Omental fat pad (tissue), 3 donors: ENCODE measurements at regions not wholly inside any gene's neighbourhood (a gene's known extent, or its start where the extent isn't known, plus 50 kb on each side); places are given as distances from the start of the nearest gene placed in this dataset.

ENCODE experiments used
- ATAC-seq: fragments of 150-250 bp; one replicate; pipeline ENCODE4 v1.9.1; 2016; ENCODE audit warnings: mild to moderate bottlenecking, moderate library complexity; ENCODE audit not compliant: low FRiP score
- DNase-seq: peaks from one replicate; pipeline ENCODE4 v3.0.0-alpha.2; 2019; ENCODE audit warnings: low spot score
- TF ChIP-seq, protein P1 (sequence below), 3 donors: fragments of 450-650 bp; IDR thresholded peaks; one replicate each; pipeline ENCODE4 v1.5.1; 2016 to 2017; ENCODE audit warnings: antibody characterized with exemption in 3 of 3, mild to moderate bottlenecking in 3 of 3, moderate library complexity in 2 of 3

DNA sequence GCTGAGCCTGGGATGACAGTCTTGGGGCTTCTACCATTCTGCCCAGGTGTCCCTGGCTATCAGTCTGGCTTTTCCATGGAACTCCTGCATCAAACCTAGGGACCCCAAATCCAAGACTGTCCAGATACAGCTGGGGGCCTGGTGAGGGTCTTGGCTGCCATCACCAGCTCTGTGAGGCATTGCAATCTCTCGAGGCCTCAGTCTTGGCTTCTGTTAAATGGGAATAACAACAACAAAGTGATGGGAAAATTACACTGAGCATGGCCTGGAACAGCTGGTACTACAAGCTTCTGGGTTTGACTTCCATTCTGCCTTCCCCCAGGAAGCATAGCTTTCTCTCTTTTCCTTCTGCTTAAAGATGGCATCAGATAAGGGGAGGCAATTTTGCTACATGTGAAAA lies 50.0 kb upstream of the LCTL start:
- no peak for DNase-seq
- TF ChIP-seq, protein P1, sequence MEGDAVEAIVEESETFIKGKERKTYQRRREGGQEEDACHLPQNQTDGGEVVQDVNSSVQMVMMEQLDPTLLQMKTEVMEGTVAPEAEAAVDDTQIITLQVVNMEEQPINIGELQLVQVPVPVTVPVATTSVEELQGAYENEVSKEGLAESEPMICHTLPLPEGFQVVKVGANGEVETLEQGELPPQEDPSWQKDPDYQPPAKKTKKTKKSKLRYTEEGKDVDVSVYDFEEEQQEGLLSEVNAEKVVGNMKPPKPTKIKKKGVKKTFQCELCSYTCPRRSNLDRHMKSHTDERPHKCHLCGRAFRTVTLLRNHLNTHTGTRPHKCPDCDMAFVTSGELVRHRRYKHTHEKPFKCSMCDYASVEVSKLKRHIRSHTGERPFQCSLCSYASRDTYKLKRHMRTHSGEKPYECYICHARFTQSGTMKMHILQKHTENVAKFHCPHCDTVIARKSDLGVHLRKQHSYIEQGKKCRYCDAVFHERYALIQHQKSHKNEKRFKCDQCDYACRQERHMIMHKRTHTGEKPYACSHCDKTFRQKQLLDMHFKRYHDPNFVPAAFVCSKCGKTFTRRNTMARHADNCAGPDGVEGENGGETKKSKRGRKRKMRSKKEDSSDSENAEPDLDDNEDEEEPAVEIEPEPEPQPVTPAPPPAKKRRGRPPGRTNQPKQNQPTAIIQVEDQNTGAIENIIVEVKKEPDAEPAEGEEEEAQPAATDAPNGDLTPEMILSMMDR (IDR thresholded peaks at IDR 0.05), result no peak
- no peak for ATAC-seq

DNA sequence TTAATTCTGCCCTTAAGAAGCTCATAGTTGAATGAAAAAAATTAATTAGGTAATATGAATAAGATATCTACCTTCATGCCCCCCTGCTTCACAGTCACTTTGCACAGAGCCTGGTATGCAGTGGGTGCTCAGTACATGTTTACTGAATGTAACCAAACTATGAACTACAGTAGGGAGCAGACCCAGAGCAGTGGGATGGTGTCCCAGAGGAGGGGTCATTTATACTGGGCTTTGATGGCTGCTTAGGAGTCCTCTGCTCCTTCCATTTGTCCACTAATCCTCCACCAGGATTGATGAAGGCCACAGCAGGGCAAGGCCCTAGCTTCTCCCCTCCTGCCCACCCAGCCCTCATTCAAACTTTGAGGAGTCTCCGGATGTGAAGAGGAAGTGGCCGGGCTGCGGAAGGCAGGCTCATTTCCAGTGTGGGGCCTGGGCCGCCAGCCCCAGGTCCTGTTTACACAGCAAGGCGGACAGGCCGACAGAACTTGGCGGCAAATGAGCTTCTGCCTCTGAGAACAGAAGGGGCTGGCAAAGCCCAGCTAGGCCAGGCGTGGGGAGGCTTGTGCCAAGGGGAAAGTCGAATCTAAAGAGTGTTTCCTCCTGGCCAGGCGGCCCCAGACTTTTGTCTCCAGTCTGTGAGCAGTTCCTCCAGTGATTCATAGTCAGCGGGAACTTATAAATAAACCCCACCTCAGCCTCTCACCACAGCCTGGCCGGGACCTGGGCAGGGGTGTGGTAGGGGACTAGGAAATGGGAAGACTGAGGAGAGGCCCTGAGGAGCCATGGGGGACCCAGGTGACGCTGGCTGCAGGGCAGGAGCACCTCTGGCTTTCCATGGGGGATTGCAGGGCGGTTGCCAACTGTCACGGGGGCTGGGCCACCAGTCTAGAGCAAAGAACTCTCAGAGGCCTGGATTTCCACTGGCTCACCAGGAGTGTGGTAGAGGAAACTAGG lies 51.6 kb upstream of the LCTL start:
- DNase-seq, result peak; percentile 23
- TF ChIP-seq, protein P1 (IDR thresholded peaks at IDR 0.05), result no peak
- ATAC-seq, result peak; percentile 64

DNA sequence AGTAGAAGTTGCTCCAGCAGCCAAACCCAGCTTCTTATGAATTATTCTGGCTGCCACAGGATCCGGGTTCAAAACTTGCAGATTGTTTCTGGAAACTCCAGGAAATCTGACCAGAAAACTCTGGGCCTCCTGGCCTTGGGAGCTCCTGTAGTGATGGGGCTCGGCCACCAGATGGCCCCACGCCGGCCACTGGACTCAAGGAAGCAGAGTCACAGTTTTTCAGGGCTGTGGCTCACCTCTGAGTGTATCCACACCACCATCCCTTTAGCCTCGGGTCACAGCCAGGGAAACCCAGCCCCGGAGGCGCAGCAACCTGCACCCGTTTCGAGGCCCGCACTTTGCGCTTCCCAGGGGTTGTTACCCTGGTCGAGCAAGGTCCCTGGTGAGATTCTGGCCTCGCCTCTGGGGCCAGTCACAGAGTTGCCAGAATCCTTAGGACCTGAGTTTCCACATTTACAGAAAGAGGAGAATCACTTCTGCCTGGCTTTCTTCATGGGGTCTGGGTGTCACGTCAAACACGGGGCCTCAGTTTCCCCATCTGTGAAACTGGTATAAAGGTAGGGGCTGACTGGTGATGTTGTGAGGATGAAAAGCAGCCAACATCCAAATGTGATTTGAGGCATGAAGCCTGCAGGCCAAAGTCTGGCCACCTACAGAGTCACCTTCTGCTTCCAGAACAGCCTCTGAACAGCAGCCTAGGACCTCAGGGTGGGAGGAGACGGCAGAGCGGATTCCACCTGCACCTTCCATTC lies 53.5 kb upstream of the LCTL start:
- peak; percentile 54 for DNase-seq

DNA sequence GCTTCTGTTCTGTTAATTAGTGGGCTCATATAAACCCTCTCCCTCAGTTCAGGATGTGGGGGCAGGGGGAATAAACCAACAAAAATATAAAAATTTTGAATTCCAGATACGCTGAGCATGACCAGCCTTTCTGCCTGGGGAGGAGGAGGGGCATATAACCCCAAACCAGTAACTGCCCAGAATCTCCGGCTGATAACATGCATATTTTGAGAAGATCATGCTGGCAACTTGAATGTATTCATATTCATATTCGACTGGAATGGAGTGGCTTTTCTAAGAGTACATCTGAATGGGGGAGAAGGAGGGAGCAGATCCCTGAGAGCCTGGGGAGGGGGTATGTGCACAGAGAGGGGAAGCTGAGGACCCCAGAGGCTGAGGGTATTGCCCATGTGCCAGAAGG lies 54.5 kb upstream of the LCTL start:
- ATAC-seq (no peak), DNase-seq (no peak)

More for the DNA sequence above, 53.5 kb upstream of the LCTL start:
- TF ChIP-seq, protein P1 (IDR thresholded peaks at IDR 0.05), result peak in 1 of 3 donors; percentile 36
- peak; percentile 76 for ATAC-seq

DNA sequence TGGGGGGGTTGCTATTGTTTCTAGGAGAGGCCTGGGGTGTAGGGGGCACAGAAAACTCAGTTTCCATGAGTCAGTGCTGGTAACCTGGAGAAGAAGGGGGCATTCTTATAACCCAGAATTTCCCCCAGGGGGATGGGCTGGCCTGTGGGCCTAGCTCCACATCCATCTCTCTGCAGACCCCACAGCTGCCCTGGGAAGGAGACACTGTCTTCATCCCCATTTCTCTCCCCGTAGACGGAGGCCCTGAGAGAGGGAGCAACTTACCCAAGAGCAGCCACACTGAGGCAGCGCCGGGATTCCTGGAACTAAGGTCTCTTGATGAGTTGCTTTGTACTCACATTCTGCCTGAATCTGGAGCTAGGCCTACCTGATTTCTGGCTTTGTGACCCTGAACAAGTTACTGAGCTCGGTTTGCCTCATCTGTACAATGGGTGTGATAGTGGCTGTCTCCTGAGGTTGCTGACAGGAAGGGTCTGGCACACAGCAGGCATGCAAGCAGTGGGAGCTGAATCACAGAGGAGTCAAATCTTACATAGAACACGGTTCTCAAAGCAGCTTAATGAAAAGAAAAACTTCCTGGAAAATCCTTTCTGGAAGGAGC lies 55.0 kb upstream of the LCTL start:
- DNase-seq, result no peak
- TF ChIP-seq, protein P1 (IDR thresholded peaks at IDR 0.05), result no peak
- no peak for ATAC-seq

More for the DNA sequence above, 54.5 kb upstream of the LCTL start:
- TF ChIP-seq, protein P1 (IDR thresholded peaks at IDR 0.05), result no peak

DNA sequence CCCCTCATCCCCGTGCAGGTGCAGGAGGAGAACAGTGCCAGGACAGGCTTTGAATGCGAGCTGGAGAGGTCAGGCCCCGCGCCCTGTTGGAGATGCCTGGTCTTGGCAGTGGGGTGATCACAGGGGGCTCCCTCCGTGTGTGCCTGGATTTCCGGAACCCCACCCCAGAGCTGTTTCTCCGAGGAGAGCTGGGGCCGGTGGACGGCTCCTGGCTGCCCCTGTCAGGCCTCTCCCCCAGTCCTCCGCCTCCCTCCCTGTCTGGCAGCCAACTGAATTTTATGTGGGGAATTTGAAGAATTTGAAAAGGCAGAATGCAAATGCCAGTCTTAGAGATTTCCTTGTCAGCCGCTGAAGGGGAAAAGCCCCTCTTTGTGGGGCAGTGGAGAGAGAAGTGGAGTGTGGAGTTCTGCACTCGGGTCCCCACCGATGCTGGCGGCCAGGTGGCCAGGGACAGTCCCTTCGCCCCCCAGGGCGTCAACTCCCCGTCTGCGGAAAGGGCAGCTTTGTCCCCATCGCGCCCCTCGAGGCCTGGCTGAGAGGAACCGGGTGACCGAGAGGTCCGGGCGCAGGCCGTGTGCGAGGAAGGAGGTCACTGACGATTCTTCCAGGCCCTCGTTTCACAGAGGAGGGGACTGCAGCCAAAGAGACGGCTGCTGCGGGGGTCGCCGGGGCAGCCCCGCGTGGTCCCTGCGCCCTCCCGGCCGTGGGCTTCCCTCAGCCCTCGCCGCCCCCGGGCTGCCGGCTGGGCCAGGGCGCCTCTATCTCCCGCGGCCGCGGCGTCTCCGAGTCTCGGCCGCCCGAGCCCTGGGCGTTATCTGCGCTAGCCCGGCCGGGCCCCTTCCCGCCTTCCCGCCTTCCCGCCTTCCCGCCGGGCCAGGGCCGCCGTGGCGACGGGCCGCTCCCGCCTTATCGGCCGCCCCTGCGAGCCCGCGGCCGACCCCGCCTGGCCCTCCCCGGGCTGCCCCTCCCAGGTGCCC lies 56.0 kb upstream of the LCTL start:
- ATAC-seq (no peak), DNase-seq (no peak)
- TF ChIP-seq, protein P1 (IDR thresholded peaks at IDR 0.05), result no peak
